Thoracic aorta (tissue), 2 donors: ENCODE measurements at regions not wholly inside any gene's neighbourhood (a gene's known extent, or its start where the extent isn't known, plus 50 kb on each side); places are given as distances from the start of the nearest gene placed in this dataset.

Source experiments
- ATAC-seq: fragments of 150-250 bp; one replicate; pipeline ENCODE4 v1.8.0; 2017; ENCODE audit warnings: low read depth; ENCODE audit not compliant: insufficient number of reproducible peaks, low FRiP score
- DNase-seq: peaks from one replicate; pipeline ENCODE4 v3.0.0-alpha.2; 2020; ENCODE audit warnings: low spot score
- H3K27ac ChIP-seq, 2 donors: fragments of 200-600 bp; sonication (generic); 1 replicate in 1 of 2; 2 replicates in 1 of 2; pipeline ENCODE4 v1.5.1; 2016; ENCODE audit warnings: mild to moderate bottlenecking in 2 of 2, moderate library complexity in 2 of 2
- H3K27me3 ChIP-seq: fragments of 200-600 bp; sonication (generic); replicated peaks from 2 replicates; pipeline ENCODE4 v1.6.0; 2016; ENCODE audit warnings: mild to moderate bottlenecking; ENCODE audit not compliant: insufficient read depth
- H3K36me3 ChIP-seq: fragments of 200-600 bp; sonication (generic); one replicate; pipeline ENCODE4 v1.5.1; 2016
- H3K4me1 ChIP-seq, 2 donors: fragments of 200-600 bp; sonication (generic); 1 replicate in 1 of 2; 2 replicates in 1 of 2; pipeline versions ENCODE4 v1.5.1 to v1.6.0; 2016; ENCODE audit warnings: low read depth in 2 of 2, mild to moderate bottlenecking in 1 of 2; ENCODE audit not compliant: control insufficient read depth in 1 of 2
- H3K4me3 ChIP-seq: fragments of 200-600 bp; sonication (generic); 2 replicates; pipeline ENCODE4 v1.5.1; 2016; ENCODE audit warnings: mild to moderate bottlenecking
- H3K9me3 ChIP-seq: fragments of 200-600 bp; sonication (generic); 2 replicates; pipeline ENCODE4 v1.5.1; 2016
- TF ChIP-seq, protein P1 (sequence below): fragments of 200-600 bp; sonication (generic); IDR thresholded peaks from one replicate; pipeline ENCODE4 v1.5.1; 2019; ENCODE audit warnings: antibody characterized with exemption

DNA sequence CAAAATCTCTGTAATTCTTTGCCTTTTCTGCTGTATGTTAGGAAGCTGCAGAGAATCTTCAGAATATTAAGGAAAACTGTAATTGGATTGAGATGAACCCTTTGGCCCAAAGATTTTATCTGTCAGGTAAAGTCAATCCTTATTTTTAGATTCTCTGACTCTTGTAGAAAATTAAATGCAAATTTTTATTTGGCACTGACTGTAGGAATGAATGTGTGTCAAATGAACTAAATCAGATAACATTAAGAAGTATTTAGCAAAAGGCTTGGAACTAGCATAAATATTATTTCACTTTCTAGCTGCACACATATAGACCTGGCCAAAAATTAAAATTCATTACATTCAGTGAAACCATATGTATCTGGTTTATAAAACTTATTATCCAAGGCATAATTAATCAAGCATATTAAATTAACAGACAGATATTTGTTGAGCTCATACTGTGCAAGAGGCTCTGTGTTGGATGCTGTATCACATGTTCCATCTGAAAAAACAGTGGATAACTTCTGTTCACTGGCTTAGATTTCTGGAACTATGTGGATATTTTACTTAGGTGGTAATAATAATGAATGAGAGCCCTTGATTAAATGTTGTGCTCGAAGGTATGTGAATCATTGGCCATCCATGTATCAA lies 124.8 kb downstream of the HDGFL1 start:
- ATAC-seq (no peak), DNase-seq (no peak)
- Histone ChIP-seq H3K4me3 (no peak overlapping the region), H3K36me3 (no peaks in the 10 kb centered on the region), H3K27me3 (no peaks in the 10 kb centered on the region), H3K4me1 (no peaks in the 10 kb centered on the region), H3K9me3 (no peaks in the 10 kb centered on the region), H3K27ac (no peak overlapping the region)
- TF ChIP-seq, protein P1, sequence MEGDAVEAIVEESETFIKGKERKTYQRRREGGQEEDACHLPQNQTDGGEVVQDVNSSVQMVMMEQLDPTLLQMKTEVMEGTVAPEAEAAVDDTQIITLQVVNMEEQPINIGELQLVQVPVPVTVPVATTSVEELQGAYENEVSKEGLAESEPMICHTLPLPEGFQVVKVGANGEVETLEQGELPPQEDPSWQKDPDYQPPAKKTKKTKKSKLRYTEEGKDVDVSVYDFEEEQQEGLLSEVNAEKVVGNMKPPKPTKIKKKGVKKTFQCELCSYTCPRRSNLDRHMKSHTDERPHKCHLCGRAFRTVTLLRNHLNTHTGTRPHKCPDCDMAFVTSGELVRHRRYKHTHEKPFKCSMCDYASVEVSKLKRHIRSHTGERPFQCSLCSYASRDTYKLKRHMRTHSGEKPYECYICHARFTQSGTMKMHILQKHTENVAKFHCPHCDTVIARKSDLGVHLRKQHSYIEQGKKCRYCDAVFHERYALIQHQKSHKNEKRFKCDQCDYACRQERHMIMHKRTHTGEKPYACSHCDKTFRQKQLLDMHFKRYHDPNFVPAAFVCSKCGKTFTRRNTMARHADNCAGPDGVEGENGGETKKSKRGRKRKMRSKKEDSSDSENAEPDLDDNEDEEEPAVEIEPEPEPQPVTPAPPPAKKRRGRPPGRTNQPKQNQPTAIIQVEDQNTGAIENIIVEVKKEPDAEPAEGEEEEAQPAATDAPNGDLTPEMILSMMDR, result no peak

GRCh38 chr6:22696481-22696880 lies 127.1 kb downstream of the HDGFL1 start:
- no peak overlapping the region for H3K27ac ChIP-seq
- DNase-seq, result no peak
- TF ChIP-seq, protein P1, result no peak

GRCh38 chr6:22697306-22697705 lies 127.9 kb downstream of the HDGFL1 start:
- Histone ChIP-seq H3K4me1 (no peaks in the 10 kb centered on the region), H3K27me3 (no peaks in the 10 kb centered on the region), H3K4me3 (no peak overlapping the region), H3K36me3 (no peaks in the 10 kb centered on the region), H3K27ac (no peak overlapping the region), H3K9me3 (no peaks in the 10 kb centered on the region)
- TF ChIP-seq, protein P1, result no peak
- DNase-seq, result no peak
- ATAC-seq, result no peak

More at GRCh38 chr6:22696481-22696880, 127.1 kb downstream of the HDGFL1 start:
- Histone ChIP-seq H3K4me3 (no peak overlapping the region), H3K27me3 (no peaks in the 10 kb centered on the region), H3K4me1 (no peaks in the 10 kb centered on the region), H3K36me3 (no peaks in the 10 kb centered on the region), H3K9me3 (no peaks in the 10 kb centered on the region)
- no peak for ATAC-seq

DNA sequence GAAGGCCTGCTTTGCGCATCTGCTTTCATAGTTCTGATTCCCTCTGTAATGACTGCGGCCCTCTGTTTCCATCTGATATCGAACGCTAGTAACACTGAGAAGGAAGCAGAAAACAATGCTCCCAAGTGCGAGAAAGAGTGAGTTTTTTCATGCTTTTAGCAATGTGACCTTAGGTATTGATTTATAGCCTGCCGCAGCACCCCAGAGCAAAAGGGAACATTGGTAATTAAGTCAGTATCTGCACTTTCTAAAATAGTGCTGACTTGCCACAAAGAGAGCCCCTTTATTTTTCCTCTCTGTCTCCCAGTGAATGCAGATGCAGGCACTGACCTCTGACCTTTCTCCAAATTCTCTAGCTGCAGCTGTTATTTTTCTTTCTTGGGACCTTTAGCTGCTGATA lies 129.8 kb downstream of the HDGFL1 start:
- Histone ChIP-seq H3K9me3 (no peaks in the 10 kb centered on the region), H3K4me1 (no peaks in the 10 kb centered on the region), H3K27ac (no peak overlapping the region), H3K36me3 (no peaks in the 10 kb centered on the region), H3K4me3 (no peak overlapping the region), H3K27me3 (no peaks in the 10 kb centered on the region)
- TF ChIP-seq, protein P1, result no peak
- DNase-seq, result no peak
- ATAC-seq, result no peak

DNA sequence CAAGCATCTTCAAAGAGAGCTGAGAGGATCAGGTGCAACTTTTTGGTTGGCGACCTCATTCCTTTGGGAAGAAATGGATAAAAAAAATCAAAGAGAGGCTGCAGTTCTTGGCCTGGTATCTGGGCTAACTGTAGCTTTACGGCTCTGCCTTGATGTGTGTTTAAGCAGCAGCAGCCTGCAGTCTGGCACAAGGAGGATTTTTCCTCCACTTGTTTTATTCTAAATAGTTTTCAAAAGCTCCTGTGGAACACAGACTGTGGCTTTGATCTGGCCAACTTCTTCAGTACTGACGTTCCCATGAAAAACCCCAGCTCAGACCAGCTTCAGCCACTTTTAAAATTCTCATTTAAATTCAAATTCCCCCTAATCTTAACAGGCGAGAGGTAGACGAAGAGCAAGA lies 137.3 kb downstream of the HDGFL1 start:
- ATAC-seq (peak; percentile 37), DNase-seq (no peak)
- TF ChIP-seq, protein P1, result no peak
- H3K27me3 ChIP-seq, result no peaks in the 10 kb centered on the region
- H3K4me1 ChIP-seq, result peaks cover 9 to 23% of the 10 kb centered on the region in 2 donors
- no peak overlapping the region for H3K4me3 ChIP-seq
- peak overlapping the region; percentile 77 to 84 for H3K27ac ChIP-seq
- no peaks in the 10 kb centered on the region for H3K36me3 ChIP-seq
- H3K9me3 ChIP-seq, result no peaks in the 10 kb centered on the region
